GM23338 (cell line): ENCODE measurements at regions not wholly inside any gene's neighbourhood (a gene's known extent, or its start where the extent isn't known, plus 50 kb on each side); places are given as distances from the start of the nearest gene placed in this dataset.

Experiments used
- ATAC-seq: fragments of 200-7000 bp; cut with Tn5 transposase; 3 replicates; pipeline ENCODE4 v1.9.1; 2020
- DNase-seq: peaks from one replicate; pipeline ENCODE4 v3.0.0-alpha.2; 2015; ENCODE audit warnings: low spot score
- H2AFZ ChIP-seq: fragments of 200-600 bp; sonication (generic); 2 replicates; pipeline ENCODE4 v1.8.0; 2016; ENCODE audit warnings: antibody characterized with exemption, mild to moderate bottlenecking, moderate library complexity
- H3F3A ChIP-seq: fragments of 200-600 bp; sonication (generic); replicated peaks from 2 replicates; pipeline ENCODE4 v1.8.0; 2017; ENCODE audit warnings: antibody characterized with exemption, mixed run types, low read depth
- H3K27ac ChIP-seq: fragments of 200-600 bp; sonication (generic); 2 replicates; pipeline ENCODE4 v1.6.1; 2016; ENCODE audit warnings: low read depth
- H3K27me3 ChIP-seq: fragments of 200-600 bp; sonication (generic); 2 replicates; pipeline ENCODE4 v1.8.0; 2016; ENCODE audit warnings: mild to moderate bottlenecking, mixed run types, moderate library complexity; ENCODE audit not compliant: insufficient read depth
- H3K36me3 ChIP-seq: fragments of 200-600 bp; sonication (generic); 2 replicates; pipeline ENCODE4 v1.8.0; 2016; ENCODE audit warnings: mild to moderate bottlenecking; ENCODE audit not compliant: insufficient read depth
- H3K4me1 ChIP-seq: fragments of 200-600 bp; sonication (generic); 2 replicates; pipeline ENCODE4 v1.8.0; 2016; ENCODE audit warnings: mild to moderate bottlenecking, moderate library complexity; ENCODE audit not compliant: insufficient read depth
- H3K4me2 ChIP-seq: fragments of 200-600 bp; sonication (generic); 2 replicates; pipeline ENCODE4 v1.7.1; 2017; ENCODE audit warnings: mixed run types
- H3K4me3 ChIP-seq: fragments of 200-600 bp; sonication (generic); 2 replicates; pipeline ENCODE4 v1.6.1; 2016; ENCODE audit warnings: mixed run types
- H3K79me2 ChIP-seq: fragments of 200-600 bp; sonication (generic); replicated peaks from 2 replicates; pipeline ENCODE4 v1.8.0; 2017; ENCODE audit warnings: mild to moderate bottlenecking; ENCODE audit not compliant: insufficient read depth
- H3K9me2 ChIP-seq: fragments of 200-600 bp; sonication (generic); 2 replicates; pipeline ENCODE4 v1.8.0; 2017; ENCODE audit not compliant: insufficient read depth
- H4K20me1 ChIP-seq: fragments of 200-600 bp; sonication (generic); replicated peaks from 2 replicates; pipeline ENCODE4 v1.8.0; 2017; ENCODE audit warnings: mild to moderate bottlenecking; ENCODE audit not compliant: insufficient read depth
- H3K27ac Mint-ChIP-seq: 2 replicates; pipeline ENCODE4 v1.8.0; 2020; ENCODE audit warnings: inconsistent platforms, mild to moderate bottlenecking, moderate library complexity, mixed read lengths
- H3K27me3 Mint-ChIP-seq: 3 replicates; pipeline ENCODE4 v1.8.0; 2022; ENCODE audit warnings: low read depth, mild to moderate bottlenecking, moderate library complexity, mixed read lengths, inconsistent platforms; ENCODE audit not compliant: insufficient read depth, poor library complexity
- H3K36me3 Mint-ChIP-seq: 3 replicates; pipeline ENCODE4 v1.8.0; 2021; ENCODE audit warnings: low read depth, mild to moderate bottlenecking, inconsistent platforms, moderate library complexity, mixed read lengths
- H3K4me1 Mint-ChIP-seq: 3 replicates; pipeline ENCODE4 v1.8.0; 2020; ENCODE audit warnings: mild to moderate bottlenecking, inconsistent platforms, mixed read lengths
- H3K4me3 Mint-ChIP-seq: 3 replicates; pipeline ENCODE4 v1.8.0; 2021; ENCODE audit warnings: moderate library complexity, mild to moderate bottlenecking, inconsistent platforms, mixed read lengths
- H3K9me3 Mint-ChIP-seq: 3 replicates; pipeline ENCODE4 v1.8.0; 2020; ENCODE audit warnings: moderate library complexity, mild to moderate bottlenecking, inconsistent platforms, mixed read lengths
- CTCF ChIP-seq, 2 experiments: fragments of 200-600 bp in 1 of 2; sonication (generic) in 1 of 2; conservative IDR thresholded peaks; 2 replicates each; pipeline versions ENCODE4 v1.5.1 to v1.6.1; 2016 to 2017; ENCODE audit warnings: antibody characterized with exemption in 2 of 2, low read depth in 2 of 2, mild to moderate bottlenecking in 2 of 2, moderate library complexity in 1 of 2
- EZH2 ChIP-seq: fragments of 200-600 bp; sonication (generic); IDR thresholded peaks from one replicate; pipeline ENCODE4 v1.8.0; 2017; ENCODE audit warnings: antibody characterized with exemption, mild to moderate bottlenecking, low read depth; ENCODE audit not compliant: unreplicated experiment
- JUNB ChIP-seq: IDR thresholded peaks from one replicate; pipeline ENCODE4 v1.6.1; 2016; ENCODE audit warnings: antibody characterized with exemption; ENCODE audit not compliant: unreplicated experiment
- REST ChIP-seq: IDR thresholded peaks from one replicate; pipeline ENCODE4 v1.6.1; 2018; ENCODE audit warnings: antibody characterized with exemption; ENCODE audit not compliant: unreplicated experiment
- ZNF114 ChIP-seq: fragments of 250-450 bp; sonication (Bioruptor Pico); IDR thresholded peaks from 2 replicates; pipeline ENCODE4 v1.5.0; 2020; ENCODE audit warnings: mild to moderate bottlenecking, moderate library complexity
- ZNF331 ChIP-seq: fragments of 250-450 bp; sonication (Bioruptor Pico); IDR thresholded peaks from 2 replicates; pipeline ENCODE4 v1.5.0; 2020; ENCODE audit warnings: low read depth, mild to moderate bottlenecking, moderate library complexity

GRCh38 chr9:119839888-119840287, 470.7 kb upstream of the BRINP1 start (continued):
- TF ChIP-seq JUNB (no peak), CTCF (conservative IDR thresholded peaks at IDR 0.05; ENCODE audit: low read depth in 2 of 2) (no peak), REST (no peak)

- H3K36me3 Mint-ChIP-seq: no peaks in the 10 kb centered on the region
- no peaks in the 10 kb centered on the region for H3K79me2 ChIP-seq
- no peaks in the 10 kb centered on the region for H3K9me3 Mint-ChIP-seq
- no peak overlapping the region for H3K4me3 ChIP-seq
- no peak overlapping the region for H3K27ac ChIP-seq
- H2AFZ ChIP-seq: no peak overlapping the region
- H3K9me2 ChIP-seq: no peaks in the 10 kb centered on the region; the same call in 1 of the 2 replicates
- H3K36me3 ChIP-seq: no peaks in the 10 kb centered on the region
- H3F3A ChIP-seq: no peaks in the 10 kb centered on the region
- H4K20me1 ChIP-seq: no peaks in the 10 kb centered on the region
- H3K4me1 ChIP-seq: no peaks in the 10 kb centered on the region
- no peak for ATAC-seq
- H3K4me3 Mint-ChIP-seq: no peak overlapping the region
- no peak for DNase-seq
- no peak overlapping the region for H3K4me2 ChIP-seq
- peaks cover 19% of the 10 kb centered on the region; the same call in 2 of the 3 replicates for H3K4me1 Mint-ChIP-seq
- no peaks in the 10 kb centered on the region for H3K27me3 ChIP-seq
- H3K27ac Mint-ChIP-seq: no peak overlapping the region
- H3K27me3 Mint-ChIP-seq: peaks cover 1% of the 10 kb centered on the region
- TF ChIP-seq EZH2: no peak
- TF ChIP-seq JUNB: no peak
- TF ChIP-seq ZNF114 (CRISPR knock-in tag): no peak
- TF ChIP-seq REST: no peak
- no peak for TF ChIP-seq ZNF331 (CRISPR knock-in tag)
- TF ChIP-seq CTCF (conservative IDR thresholded peaks at IDR 0.05; ENCODE audit: low read depth in 2 of 2): no peak
These were observed 469.0 kb upstream of the BRINP1 start for GRCh38 chr9:119838210-119838609.
